OCI-LY7 (cell line): ENCODE measurements at regions not wholly inside any gene's neighbourhood (a gene's known extent, or its start where the extent isn't known, plus 50 kb on each side); places are given as distances from the start of the nearest gene placed in this dataset.

Source experiments
- BruUV-seq: library from RNA; stranded (reverse); fragments of 400-500 nt; replicated peaks from 2 replicates; lab custom pipeline; 2021; lab: Mats Ljungman, UMichigan
- CTCF ChIA-PET: fragments of 300-600 bp; sonication (Branson Sonifier 250); formaldehyde crosslinking; loops from one replicate; lab custom pipeline; 2022; ENCODE audit warnings: antibody characterized with exemption; ENCODE audit not compliant: unreplicated experiment; lab: Charles Lee
- POLR2A ChIA-PET: fragments of 300-600 bp; sonication (Branson Sonifier 250); formaldehyde crosslinking; loops from one replicate; lab custom pipeline; 2022; ENCODE audit warnings: antibody characterized with exemption; lab: Charles Lee
- DNase-seq: peaks from one replicate; pipeline ENCODE4 v3.0.0-alpha.2; 2015; ENCODE audit warnings: low spot score
- H2AFZ ChIP-seq: fragments of 200-600 bp; sonication (generic), shearing (Covaris generic); 2 replicates; pipeline ENCODE4 v1.6.1; 2014; ENCODE audit warnings: mild to moderate bottlenecking, antibody characterized with exemption, low read length, moderate library complexity
- H3K27ac ChIP-seq: fragments of 200-600 bp; sonication (generic); 2 replicates; pipeline ENCODE4 v1.5.1; 2014; ENCODE audit warnings: mixed run types, low read depth, mild to moderate bottlenecking, moderate library complexity, low read length, inconsistent platforms; ENCODE audit not compliant: poor library complexity, severe bottlenecking
- H3K36me3 ChIP-seq: fragments of 200-600 bp; sonication (generic); 2 replicates; pipeline ENCODE4 v1.6.1; 2014; ENCODE audit warnings: mild to moderate bottlenecking, antibody characterized with exemption, low read length, moderate library complexity, mixed read lengths; ENCODE audit not compliant: insufficient read depth
- H3K4me1 ChIP-seq: fragments of 200-600 bp; sonication (generic); 2 replicates; pipeline ENCODE4 v1.5.1; 2014; ENCODE audit warnings: mild to moderate bottlenecking, low read length; ENCODE audit not compliant: insufficient read depth, poor library complexity, severe bottlenecking
- H3K4me2 ChIP-seq: fragments of 200-600 bp; sonication (generic); 2 replicates; pipeline ENCODE4 v1.6.1; 2014; ENCODE audit warnings: mild to moderate bottlenecking, low read length
- H3K4me3 ChIP-seq: fragments of 200-600 bp; sonication (generic); 2 replicates; pipeline ENCODE4 v1.5.1; 2014; ENCODE audit warnings: mild to moderate bottlenecking, low read depth, low read length; ENCODE audit not compliant: poor library complexity, severe bottlenecking
- H3K79me2 ChIP-seq: fragments of 200-600 bp; sonication (generic); 2 replicates; pipeline ENCODE4 v1.6.1; 2016; ENCODE audit warnings: low read depth, mild to moderate bottlenecking, low read length, moderate library complexity, mixed read lengths; ENCODE audit not compliant: insufficient read depth
- H3K9me2 ChIP-seq: fragments of 200-600 bp; sonication (generic); 2 replicates; pipeline ENCODE4 v1.6.1; 2016; ENCODE audit warnings: mild to moderate bottlenecking, low read length, mixed read lengths; ENCODE audit not compliant: insufficient read depth
- H3K9me3 ChIP-seq: fragments of 200-600 bp; sonication (generic); 2 replicates; pipeline ENCODE4 v1.6.1; 2014; ENCODE audit warnings: mild to moderate bottlenecking, mixed run types, low read length, mixed read lengths
- H4K20me1 ChIP-seq: fragments of 200-600 bp; sonication (generic); 2 replicates; pipeline ENCODE4 v1.6.1; 2014; ENCODE audit warnings: mild to moderate bottlenecking, antibody characterized with exemption, low read length, moderate library complexity, mixed read lengths; ENCODE audit not compliant: insufficient read depth
- EZH2phosphoT487 ChIP-seq: fragments of 200-600 bp; sonication (generic); IDR thresholded peaks from 2 replicates; pipeline ENCODE4 v1.6.1; 2018; ENCODE audit warnings: low read depth, borderline replicate concordance, mild to moderate bottlenecking, mixed run types, antibody characterized with exemption, low read length, moderate library complexity, mixed read lengths
- intact Hi-C: fragments of 100-400 bp; cut with micrococcal nuclease; formaldehyde crosslinking; loops from one replicate; pipeline ENCODE4 v1.10.0; 2022; ENCODE audit not compliant: unreplicated experiment
- TF ChIP-seq, protein P1 (sequence below): fragments of 200-600 bp; sonication (generic); conservative IDR thresholded peaks from 2 replicates; pipeline ENCODE4 v1.5.1; 2014; ENCODE audit warnings: mild to moderate bottlenecking, antibody characterized with exemption, low read length, moderate library complexity, mixed read lengths

DNA sequence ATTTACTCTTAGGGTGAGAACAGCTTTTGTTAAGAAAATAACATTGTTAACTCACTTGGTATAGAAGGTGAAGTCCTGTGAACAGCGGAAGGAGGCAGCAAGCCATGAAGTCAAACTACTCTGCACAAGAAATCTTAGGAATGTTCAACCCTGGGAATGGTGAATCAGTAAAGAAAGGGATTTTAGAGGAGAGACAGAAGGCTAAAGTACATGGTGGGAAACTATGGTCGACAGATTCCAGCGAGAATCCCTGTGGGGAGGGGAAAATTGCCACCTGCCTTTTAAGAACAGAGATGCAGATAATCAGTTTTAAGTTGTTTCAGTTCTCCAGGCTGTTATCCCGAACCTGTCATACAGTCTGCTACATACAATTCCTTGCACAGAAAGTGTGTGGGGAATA is 63.2 kb upstream of the PTPRR start:
- Histone ChIP-seq H3K4me2 (no peak overlapping the region), H3K9me3 (no peaks in the 10 kb centered on the region), H3K36me3 (no peaks in the 10 kb centered on the region), H3K27ac (no peak overlapping the region), H3K4me1 (no peaks in the 10 kb centered on the region), H2AFZ (no peak overlapping the region), H3K4me3 (no peak overlapping the region), H4K20me1 (no peaks in the 10 kb centered on the region), H3K9me2 (no peaks in the 10 kb centered on the region), H3K79me2 (no peaks in the 10 kb centered on the region)
- ChIA-PET CTCF (no interaction called here), POLR2A (interaction anchor here (0.7 kb wide), 1 partner anchor 36 kb away, joined by 3 read pairs; no protein-coding TSS in a partner anchor)
- intact Hi-C loops = no loop called here
- no peak for DNase-seq
- no TSS peak for BruUV-seq
- TF ChIP-seq, protein P1, sequence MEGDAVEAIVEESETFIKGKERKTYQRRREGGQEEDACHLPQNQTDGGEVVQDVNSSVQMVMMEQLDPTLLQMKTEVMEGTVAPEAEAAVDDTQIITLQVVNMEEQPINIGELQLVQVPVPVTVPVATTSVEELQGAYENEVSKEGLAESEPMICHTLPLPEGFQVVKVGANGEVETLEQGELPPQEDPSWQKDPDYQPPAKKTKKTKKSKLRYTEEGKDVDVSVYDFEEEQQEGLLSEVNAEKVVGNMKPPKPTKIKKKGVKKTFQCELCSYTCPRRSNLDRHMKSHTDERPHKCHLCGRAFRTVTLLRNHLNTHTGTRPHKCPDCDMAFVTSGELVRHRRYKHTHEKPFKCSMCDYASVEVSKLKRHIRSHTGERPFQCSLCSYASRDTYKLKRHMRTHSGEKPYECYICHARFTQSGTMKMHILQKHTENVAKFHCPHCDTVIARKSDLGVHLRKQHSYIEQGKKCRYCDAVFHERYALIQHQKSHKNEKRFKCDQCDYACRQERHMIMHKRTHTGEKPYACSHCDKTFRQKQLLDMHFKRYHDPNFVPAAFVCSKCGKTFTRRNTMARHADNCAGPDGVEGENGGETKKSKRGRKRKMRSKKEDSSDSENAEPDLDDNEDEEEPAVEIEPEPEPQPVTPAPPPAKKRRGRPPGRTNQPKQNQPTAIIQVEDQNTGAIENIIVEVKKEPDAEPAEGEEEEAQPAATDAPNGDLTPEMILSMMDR = no peak
- TF ChIP-seq EZH2phosphoT487 = no peak

DNA sequence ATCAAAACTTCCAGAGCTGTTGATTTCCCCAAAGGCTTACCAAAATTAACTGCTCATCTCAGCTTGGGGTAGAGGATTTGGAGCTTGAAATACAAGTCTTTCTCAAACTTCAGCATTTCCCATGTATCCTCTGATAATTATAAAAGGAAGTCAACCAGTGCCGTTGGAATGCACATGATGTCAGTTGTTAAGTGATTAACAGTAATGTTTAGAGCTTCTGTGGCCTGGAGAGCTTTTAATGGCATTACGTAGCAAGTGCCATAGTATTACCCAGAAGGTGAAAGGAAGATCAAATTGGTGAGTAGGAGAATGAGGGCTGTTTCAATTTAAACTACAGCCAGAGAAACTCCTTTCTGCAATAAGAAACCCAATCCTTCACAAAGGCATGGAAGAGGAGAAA is 62.5 kb upstream of the PTPRR start:
- no peak overlapping the region for H3K27ac ChIP-seq
- H3K36me3 ChIP-seq = no peaks in the 10 kb centered on the region
- no peaks in the 10 kb centered on the region for H4K20me1 ChIP-seq
- H3K9me3 ChIP-seq = no peaks in the 10 kb centered on the region
- no peak overlapping the region for H2AFZ ChIP-seq
- H3K4me1 ChIP-seq = no peaks in the 10 kb centered on the region
- no TSS peak for BruUV-seq
- H3K79me2 ChIP-seq = no peaks in the 10 kb centered on the region
- no peak for DNase-seq
- no peak for TF ChIP-seq EZH2phosphoT487
- TF ChIP-seq, protein P1 = no peak
- no peaks in the 10 kb centered on the region for H3K9me2 ChIP-seq
- POLR2A ChIA-PET = interaction anchor here (0.7 kb wide), 1 partner anchor 37 kb away, joined by 3 read pairs; no protein-coding TSS in a partner anchor
- intact Hi-C loops = no loop called here
- no peak overlapping the region for H3K4me3 ChIP-seq
- no peak overlapping the region for H3K4me2 ChIP-seq
- CTCF ChIA-PET = no interaction called here

DNA sequence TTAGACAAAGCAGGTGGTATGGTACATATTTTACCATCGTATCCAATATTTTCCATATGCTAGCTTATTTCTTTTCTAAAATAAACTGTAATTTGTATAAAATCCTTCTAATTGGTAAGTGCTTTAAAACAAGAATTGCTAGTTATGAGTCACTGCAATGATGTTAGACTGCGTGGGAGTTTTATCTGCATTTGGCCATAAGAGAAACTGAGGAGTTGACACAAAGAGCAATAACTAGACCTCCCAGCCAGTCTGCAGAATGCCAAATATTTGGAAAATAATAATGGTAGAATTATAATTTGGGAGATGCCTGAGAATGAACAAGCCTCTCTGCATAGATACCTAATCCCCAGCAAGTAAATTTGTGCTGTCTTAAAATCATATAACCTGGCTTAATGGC is 61.7 kb upstream of the PTPRR start:
- Histone ChIP-seq H3K4me3 (no peak overlapping the region), H3K27ac (no peak overlapping the region), H3K4me1 (no peaks in the 10 kb centered on the region), H2AFZ (no peak overlapping the region), H3K36me3 (no peaks in the 10 kb centered on the region), H3K79me2 (no peaks in the 10 kb centered on the region), H3K9me2 (no peaks in the 10 kb centered on the region), H3K9me3 (no peaks in the 10 kb centered on the region), H4K20me1 (no peaks in the 10 kb centered on the region), H3K4me2 (no peak overlapping the region)
- no peak for DNase-seq
- intact Hi-C loops = no loop called here
- ChIA-PET POLR2A (interaction anchor here (0.6 kb wide), 1 partner anchor 328 kb away, joined by 3 read pairs; no protein-coding TSS in a partner anchor), CTCF (no interaction called here)
- no TSS peak for BruUV-seq
- TF ChIP-seq, protein P1 = no peak
- TF ChIP-seq EZH2phosphoT487 = no peak
